GM12892 (cell line): ENCODE measurements at regions not wholly inside any gene's neighbourhood (a gene's known extent, or its start where the extent isn't known, plus 50 kb on each side); places are given as distances from the start of the nearest gene placed in this dataset.

Experiments
- POLR2AphosphoS5 ChIP-seq: IDR thresholded peaks from 2 replicates; pipeline ENCODE4 v1.6.1; 2011; ENCODE audit warnings: low read depth, low read length, control low read depth
- TAF1 ChIP-seq: IDR thresholded peaks from 2 replicates; pipeline ENCODE4 v1.6.1; 2011; ENCODE audit warnings: low read depth, mild to moderate bottlenecking, control low read depth, low read length, borderline replicate concordance

DNA sequence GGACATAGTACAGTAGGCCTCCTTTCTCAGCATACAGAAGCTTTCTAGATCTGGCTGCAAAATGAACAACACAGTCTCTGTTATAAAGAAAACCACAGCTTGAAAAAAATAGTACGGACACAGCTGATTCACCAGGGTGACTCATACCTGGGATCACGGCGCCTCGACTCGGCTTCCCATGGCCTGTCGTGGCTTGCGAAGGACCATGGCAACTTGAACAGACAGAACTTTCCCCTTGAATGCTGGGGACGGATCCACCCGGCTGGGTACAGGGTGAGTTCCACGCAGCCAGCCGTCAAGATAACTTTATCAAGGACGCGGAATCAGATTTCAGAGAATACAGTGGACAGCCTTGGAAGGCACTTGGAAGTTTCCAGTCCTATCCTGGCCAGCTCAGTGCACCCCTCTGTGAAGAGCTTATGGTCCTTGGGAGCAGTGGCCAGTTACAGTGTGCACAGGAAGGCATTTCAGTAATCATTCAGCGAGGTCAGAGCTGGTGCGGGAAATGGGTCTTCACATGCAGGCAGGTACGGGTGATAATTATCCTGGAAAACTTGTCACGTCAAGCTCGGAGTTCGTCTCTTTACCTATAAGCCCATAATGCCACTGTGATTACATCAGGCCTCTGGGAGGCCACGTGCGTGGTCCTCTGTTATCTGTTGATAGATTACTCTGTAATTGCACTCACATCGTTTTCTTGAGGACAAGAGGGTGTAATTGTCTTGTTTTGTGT lies 57.9 kb upstream of the MAF start:
- TF ChIP-seq TAF1 (no peak), POLR2AphosphoS5 (no peak)
